GM10248 (cell line): ENCODE measurements at regions not wholly inside any gene's neighbourhood (a gene's known extent, or its start where the extent isn't known, plus 50 kb on each side); places are given as distances from the start of the nearest gene placed in this dataset.

Experiments used
- CTCF ChIA-PET: fragments of 300-600 bp; sonication (Branson Sonifier 250); formaldehyde crosslinking; extraction: SDS; loops from one replicate; lab custom pipeline; 2021; ENCODE audit warnings: antibody characterized with exemption; lab: Yijun Ruan, JAX
- POLR2A ChIA-PET: fragments of 350-650 bp; sonication (Branson Sonifier 250); formaldehyde crosslinking; extraction: SDS; loops from one replicate; lab custom pipeline; 2020; ENCODE audit warnings: antibody characterized with exemption; lab: Yijun Ruan, JAX
- DNase-seq: peaks from one replicate; pipeline ENCODE4 v3.0.0; 2012; ENCODE audit errors: extremely low spot score
- CTCF ChIP-seq: IDR thresholded peaks from 2 replicates; pipeline ENCODE4 v1.5.1; 2012; ENCODE audit warnings: mild to moderate bottlenecking, low read depth; ENCODE audit errors: extremely low read depth, missing control alignments, control extremely low read depth

GRCh38 chr2:237227190-237227589, 141.5 kb downstream of the COPS8 start:
- no peak for TF ChIP-seq CTCF
- ChIA-PET CTCF (no interaction called here), POLR2A (no interaction called here)
- no peak for DNase-seq

- no peak for TF ChIP-seq CTCF
- POLR2A ChIA-PET = no interaction called here
- DNase-seq = no peak
- CTCF ChIA-PET = no interaction called here
These were observed 142.0 kb downstream of the COPS8 start for GRCh38 chr2:237227592-237228280.

GRCh38 chr2:237228281-237228625, 142.6 kb downstream of the COPS8 start:
- no peak for DNase-seq
- ChIA-PET POLR2A (no interaction called here), CTCF (no interaction called here)
- TF ChIP-seq CTCF = no peak

GRCh38 chr2:237229905-237230304, 144.2 kb downstream of the COPS8 start:
- DNase-seq = no peak
- no peak for TF ChIP-seq CTCF
- POLR2A ChIA-PET = no interaction called here
- CTCF ChIA-PET = no interaction called here

- ChIA-PET CTCF (no interaction called here), POLR2A (no interaction called here)
- no peak for DNase-seq
- TF ChIP-seq CTCF = no peak
These were observed 144.7 kb downstream of the COPS8 start for GRCh38 chr2:237230355-237230754.

- POLR2A ChIA-PET = no interaction called here
- no peak for TF ChIP-seq CTCF
- CTCF ChIA-PET = no interaction called here
- DNase-seq = no peak
These were observed 145.9 kb downstream of the COPS8 start for GRCh38 chr2:237231593-237231992.

GRCh38 chr2:237232166-237232565, 146.5 kb downstream of the COPS8 start:
- POLR2A ChIA-PET = no interaction called here
- no peak for TF ChIP-seq CTCF
- DNase-seq = no peak
- CTCF ChIA-PET = no interaction called here
